Testis (tissue), 2 donors: ENCODE measurements at regions not wholly inside any gene's neighbourhood (a gene's known extent, or its start where the extent isn't known, plus 50 kb on each side); places are given as distances from the start of the nearest gene placed in this dataset.
A peak's percentile ranks its signal among the peaks of the same experiment; 100 is the strongest.

ENCODE experiments used
- DNase-seq: peaks from one replicate; pipeline ENCODE4 v3.0.0-alpha.2; 2019
- H3K27ac ChIP-seq, 2 donors: fragments of 200-600 bp; sonication (generic); one replicate each; pipeline ENCODE4 v1.5.1; 2019
- H3K27me3 ChIP-seq: fragments of 200-600 bp; sonication (generic); one replicate; pipeline ENCODE4 v1.5.1; 2019
- H3K36me3 ChIP-seq: fragments of 200-600 bp; sonication (generic); one replicate; pipeline ENCODE4 v1.5.1; 2017; ENCODE audit warnings: low read depth; ENCODE audit errors: missing control alignments
- H3K4me1 ChIP-seq: fragments of 200-600 bp; sonication (generic); one replicate; pipeline ENCODE4 v1.5.1; 2019
- H3K4me3 ChIP-seq, 2 donors: fragments of 200-600 bp; sonication (generic); one replicate each; pipeline ENCODE4 v1.5.1; 2017 to 2019
- H3K9me3 ChIP-seq: fragments of 200-600 bp; sonication (generic); one replicate; pipeline ENCODE4 v1.5.1; 2017
- POLR2A ChIP-seq: fragments of 450-650 bp; IDR thresholded peaks from one replicate; pipeline ENCODE4 v1.6.1; 2017; ENCODE audit warnings: antibody characterized with exemption, mild to moderate bottlenecking, moderate library complexity
- WGBS, 2 donors: methylation state at CpG; one replicate each; pipeline ENCODE4 v1.1.5; 2018; 5-methylcytosine and 5-hydroxymethylcytosine counted together
- intact Hi-C: fragments of 100-400 bp; cut with DNase I; formaldehyde crosslinking; loops from one replicate; pipeline ENCODE4 v1.15.1; 2023; ENCODE audit warnings: low total_unique reads
- TF ChIP-seq, protein P1 (sequence below), 3 experiments: fragments of 450-650 bp in 2 of 3; fragments of 200-600 bp in 1 of 3; sonication (generic) in 1 of 3; IDR thresholded peaks; one replicate each; pipeline ENCODE4 v1.5.1; 2016 to 2019; ENCODE audit warnings: antibody characterized with exemption in 3 of 3, mild to moderate bottlenecking in 2 of 3, moderate library complexity in 1 of 3

DNA sequence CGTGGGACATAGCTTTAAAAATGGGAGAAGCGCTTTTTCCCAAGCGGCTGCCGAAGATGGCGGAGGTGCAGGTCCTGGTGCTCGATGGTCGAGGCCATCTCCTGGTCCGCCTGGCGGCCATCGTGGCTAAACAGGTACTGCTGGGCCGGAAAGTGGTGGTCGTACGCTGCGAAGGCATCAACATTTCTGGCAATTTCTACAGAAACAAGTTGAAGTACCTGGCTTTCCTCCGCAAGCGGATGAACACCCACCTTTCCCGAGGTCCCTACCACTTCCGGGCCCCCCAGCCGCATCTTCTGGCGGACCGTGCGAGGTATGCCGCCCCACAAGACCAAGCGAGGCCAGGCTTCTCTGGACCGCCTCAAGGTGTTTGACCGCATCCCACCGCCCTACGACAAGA is 245.5 kb downstream of the MRPL39 start:
- TF ChIP-seq, protein P1, sequence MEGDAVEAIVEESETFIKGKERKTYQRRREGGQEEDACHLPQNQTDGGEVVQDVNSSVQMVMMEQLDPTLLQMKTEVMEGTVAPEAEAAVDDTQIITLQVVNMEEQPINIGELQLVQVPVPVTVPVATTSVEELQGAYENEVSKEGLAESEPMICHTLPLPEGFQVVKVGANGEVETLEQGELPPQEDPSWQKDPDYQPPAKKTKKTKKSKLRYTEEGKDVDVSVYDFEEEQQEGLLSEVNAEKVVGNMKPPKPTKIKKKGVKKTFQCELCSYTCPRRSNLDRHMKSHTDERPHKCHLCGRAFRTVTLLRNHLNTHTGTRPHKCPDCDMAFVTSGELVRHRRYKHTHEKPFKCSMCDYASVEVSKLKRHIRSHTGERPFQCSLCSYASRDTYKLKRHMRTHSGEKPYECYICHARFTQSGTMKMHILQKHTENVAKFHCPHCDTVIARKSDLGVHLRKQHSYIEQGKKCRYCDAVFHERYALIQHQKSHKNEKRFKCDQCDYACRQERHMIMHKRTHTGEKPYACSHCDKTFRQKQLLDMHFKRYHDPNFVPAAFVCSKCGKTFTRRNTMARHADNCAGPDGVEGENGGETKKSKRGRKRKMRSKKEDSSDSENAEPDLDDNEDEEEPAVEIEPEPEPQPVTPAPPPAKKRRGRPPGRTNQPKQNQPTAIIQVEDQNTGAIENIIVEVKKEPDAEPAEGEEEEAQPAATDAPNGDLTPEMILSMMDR (IDR thresholded peaks at IDR 0.05), result no peak
- TF ChIP-seq POLR2A, result no peak
- intact Hi-C loops, result no loop called here

DNA sequence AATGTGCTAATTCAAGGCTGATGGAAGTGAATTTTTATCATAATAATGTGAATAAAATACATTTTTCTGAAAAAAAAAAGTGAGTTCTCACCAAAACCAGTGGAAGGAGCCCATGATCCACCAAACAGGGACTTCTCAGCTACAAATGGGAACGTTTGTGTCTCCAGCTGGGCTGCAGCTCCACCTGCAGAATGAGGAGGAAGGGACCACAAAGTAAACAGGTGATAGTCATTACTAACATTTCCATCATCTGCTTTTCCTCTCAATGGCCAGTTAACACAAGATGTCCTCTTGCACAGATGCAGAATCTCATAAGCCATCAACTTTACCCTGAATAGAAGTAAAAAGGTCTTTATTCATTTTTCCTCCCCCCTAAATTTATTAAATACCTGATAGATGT is 246.2 kb downstream of the MRPL39 start:
- Histone ChIP-seq H3K4me1 (no peaks in the 10 kb centered on the region), H3K27ac (no peak overlapping the region), H3K9me3 (no peaks in the 10 kb centered on the region), H3K4me3 (no peak overlapping the region), H3K27me3 (no peaks in the 10 kb centered on the region), H3K36me3 (no peaks in the 10 kb centered on the region)
- WGBS, 2 donors, result 35 to 44% methylated on average over 1 of the region's 1 CpG
- intact Hi-C loops, result no loop called here
- DNase-seq, result no peak
- no peak for TF ChIP-seq POLR2A
- TF ChIP-seq, protein P1 (IDR thresholded peaks at IDR 0.05), result no peak

More for the DNA sequence above, 245.5 kb downstream of the MRPL39 start:
- Histone ChIP-seq H3K27me3 (no peaks in the 10 kb centered on the region), H3K36me3 (no peaks in the 10 kb centered on the region), H3K4me3 (peak overlapping the region; percentile 39 to 42), H3K27ac (no peak overlapping the region), H3K4me1 (no peaks in the 10 kb centered on the region), H3K9me3 (no peaks in the 10 kb centered on the region)
- WGBS, 2 donors, result 56 to 77% methylated on average over 17 to 28 of the region's 28 CpGs
- peak; percentile 35 for DNase-seq

DNA sequence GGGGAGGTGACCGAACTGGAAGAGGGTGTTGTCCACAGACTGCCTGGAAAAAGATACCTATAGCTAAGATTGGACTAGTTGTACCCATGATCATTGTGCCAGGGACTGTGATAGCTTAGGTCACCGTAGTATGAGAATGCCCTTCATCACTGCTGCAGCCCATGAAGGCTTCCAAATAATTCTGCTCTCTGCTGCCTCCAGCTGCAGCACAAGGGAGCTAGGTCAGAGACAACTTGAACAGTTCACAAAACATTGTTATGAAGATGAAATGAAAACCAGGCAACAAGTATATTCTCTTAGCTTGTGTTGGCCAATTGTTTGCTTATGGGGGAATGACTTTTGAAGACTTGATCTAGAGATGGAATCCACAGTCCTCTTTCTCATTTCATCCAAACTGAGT is 246.7 kb downstream of the MRPL39 start:
- H3K9me3 ChIP-seq, result no peaks in the 10 kb centered on the region
- intact Hi-C loops, result no loop called here
- TF ChIP-seq POLR2A, result no peak
- TF ChIP-seq, protein P1 (IDR thresholded peaks at IDR 0.05), result peak in 2 of 3 experiments; percentile 16 to 28
- H3K27ac ChIP-seq, result no peak overlapping the region
- WGBS, 2 donors, result 62 to 70% methylated on average over 2 of the region's 2 CpGs
- H3K4me1 ChIP-seq, result no peaks in the 10 kb centered on the region
- H3K36me3 ChIP-seq, result no peaks in the 10 kb centered on the region
- no peak overlapping the region for H3K4me3 ChIP-seq
- no peak for DNase-seq
- H3K27me3 ChIP-seq, result no peaks in the 10 kb centered on the region

DNA sequence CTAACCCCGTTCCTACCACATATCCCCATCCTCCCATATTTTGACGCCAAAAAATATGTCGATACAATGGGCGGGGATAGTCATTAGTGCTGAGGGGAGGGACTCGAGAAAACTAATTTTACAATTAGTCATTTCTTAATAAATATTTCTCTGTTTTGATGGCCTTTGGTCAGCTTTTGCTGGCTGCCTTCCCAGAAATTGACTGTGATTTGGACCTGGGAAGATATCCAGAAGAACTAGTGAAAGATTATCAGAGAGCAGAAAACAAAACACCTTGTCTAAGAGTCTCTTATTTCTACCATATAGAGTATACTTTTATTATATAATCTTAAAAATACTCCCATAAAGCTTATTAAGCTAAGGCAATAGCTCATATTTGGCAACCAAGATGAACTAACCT is 247.6 kb downstream of the MRPL39 start:
- Histone ChIP-seq H3K4me3 (no peak overlapping the region), H3K9me3 (no peaks in the 10 kb centered on the region), H3K27me3 (no peaks in the 10 kb centered on the region), H3K27ac (no peak overlapping the region), H3K4me1 (no peaks in the 10 kb centered on the region), H3K36me3 (no peaks in the 10 kb centered on the region)
- intact Hi-C loops, result no loop called here
- no peak for TF ChIP-seq POLR2A
- TF ChIP-seq, protein P1 (IDR thresholded peaks at IDR 0.05), result no peak
- WGBS, 2 donors, result 85 to 90% methylated on average over 5 of the region's 5 CpGs
- no peak for DNase-seq

DNA sequence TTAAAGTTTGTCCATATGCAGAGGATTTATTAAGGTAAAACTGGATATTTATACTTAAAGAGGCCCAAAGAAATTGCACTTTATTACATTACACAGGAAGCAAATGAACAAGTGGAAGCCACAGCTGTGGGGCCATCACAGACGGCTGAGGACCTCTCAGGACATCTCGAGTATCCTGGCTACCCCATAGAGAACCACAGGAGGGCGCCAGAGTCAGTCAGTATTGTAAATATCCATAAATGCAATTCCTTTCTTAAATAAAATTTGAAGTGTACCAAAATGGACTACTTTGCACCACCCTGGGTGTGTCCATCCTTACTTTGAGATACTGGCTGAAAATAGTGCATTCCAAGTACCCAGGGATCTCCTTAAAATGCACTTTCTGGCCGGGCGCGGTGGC is 257.2 kb downstream of the MRPL39 start:
- no peaks in the 10 kb centered on the region for H3K36me3 ChIP-seq
- no peak overlapping the region for H3K4me3 ChIP-seq
- no peak for TF ChIP-seq POLR2A
- TF ChIP-seq, protein P1 (IDR thresholded peaks at IDR 0.05), result peak in 2 of 3 experiments; percentile 6 to 42
- H3K4me1 ChIP-seq, result no peaks in the 10 kb centered on the region
- WGBS, 2 donors, result 67 to 79% methylated on average over 6 of the region's 6 CpGs
- intact Hi-C loops, result no loop called here
- H3K27me3 ChIP-seq, result no peaks in the 10 kb centered on the region
- no peaks in the 10 kb centered on the region for H3K9me3 ChIP-seq
- DNase-seq, result peak; percentile 78
- no peak overlapping the region for H3K27ac ChIP-seq
